NT2/D1 (cell line): ENCODE measurements at regions not wholly inside any gene's neighbourhood (a gene's known extent, or its start where the extent isn't known, plus 50 kb on each side); places are given as distances from the start of the nearest gene placed in this dataset.

Experiments
- SUZ12 ChIP-seq: IDR thresholded peaks from 2 replicates; pipeline ENCODE4 v1.6.1; 2011; ENCODE audit not compliant: insufficient read length, insufficient read depth; ENCODE audit errors: extremely low read depth
- ZNF274 ChIP-seq: IDR thresholded peaks from 2 replicates; pipeline ENCODE4 v1.6.1; 2011; ENCODE audit warnings: mild to moderate bottlenecking, low read depth, low read length

GRCh38 chr2:191567206-191567605 lies 110.7 kb upstream of the NABP1 start:
- TF ChIP-seq SUZ12 (no peak), ZNF274 (no peak)
